ENCODE measurements at regions not wholly inside any gene's neighbourhood (a gene's known extent, or its start where the extent isn't known, plus 50 kb on each side); places are given as distances from the start of the nearest gene placed in this dataset.

GRCh38 chr3:77947671-77948070 lies 907.8 kb downstream of the ROBO2 start:
- Mint-ChIP-seq H3K27me3 (no peaks in the 10 kb centered on the region), H3K27ac (no peak overlapping the region), H3K9me3 (no peaks in the 10 kb centered on the region), H3K4me1 (ENCODE audit: unreplicated experiment) (no peaks in the 10 kb centered on the region), H3K4me3 (no peak overlapping the region), H3K36me3 (no peaks in the 10 kb centered on the region)
- no peak for DNase-seq (ENCODE audit: extremely low spot score, unreplicated experiment)
- no peak for TF ChIP-seq CTCF (conservative IDR thresholded peaks at IDR 0.05)

- no peak overlapping the region for H3K27ac Mint-ChIP-seq
- DNase-seq (ENCODE audit: extremely low spot score, unreplicated experiment), result no peak
- H3K27me3 Mint-ChIP-seq, result no peaks in the 10 kb centered on the region
- TF ChIP-seq CTCF (conservative IDR thresholded peaks at IDR 0.05), result no peak
- H3K9me3 Mint-ChIP-seq, result no peaks in the 10 kb centered on the region
- no peak overlapping the region for H3K4me3 Mint-ChIP-seq
- H3K4me1 Mint-ChIP-seq (ENCODE audit: unreplicated experiment), result peaks cover 6% of the 10 kb centered on the region
- H3K36me3 Mint-ChIP-seq, result no peaks in the 10 kb centered on the region
Observed at GRCh38 chr3:77967621-77968020, 927.7 kb downstream of the ROBO2 start.

- Mint-ChIP-seq H3K27me3 (no peaks in the 10 kb centered on the region), H3K36me3 (no peaks in the 10 kb centered on the region), H3K4me3 (no peak overlapping the region), H3K9me3 (no peaks in the 10 kb centered on the region), H3K27ac (no peak overlapping the region), H3K4me1 (ENCODE audit: unreplicated experiment) (no peaks in the 10 kb centered on the region)
- TF ChIP-seq CTCF (conservative IDR thresholded peaks at IDR 0.05), result no peak
- no peak for DNase-seq (ENCODE audit: extremely low spot score, unreplicated experiment)
Observed at GRCh38 chr3:77976079-77976478, 936.2 kb downstream of the ROBO2 start.

GRCh38 chr3:78003090-78003489 lies 963.2 kb downstream of the ROBO2 start:
- Mint-ChIP-seq H3K4me1 (ENCODE audit: unreplicated experiment) (no peaks in the 10 kb centered on the region), H3K4me3 (no peak overlapping the region), H3K9me3 (peaks cover 11% of the 10 kb centered on the region), H3K27me3 (no peaks in the 10 kb centered on the region), H3K27ac (no peak overlapping the region), H3K36me3 (no peaks in the 10 kb centered on the region)
- TF ChIP-seq CTCF (conservative IDR thresholded peaks at IDR 0.05), result no peak
- no peak for DNase-seq (ENCODE audit: extremely low spot score, unreplicated experiment)

GRCh38 chr3:78004571-78004970 lies 964.7 kb downstream of the ROBO2 start:
- Mint-ChIP-seq H3K27me3 (no peaks in the 10 kb centered on the region), H3K4me3 (no peak overlapping the region), H3K36me3 (no peaks in the 10 kb centered on the region), H3K27ac (no peak overlapping the region), H3K9me3 (peaks cover 15% of the 10 kb centered on the region), H3K4me1 (ENCODE audit: unreplicated experiment) (no peaks in the 10 kb centered on the region)
- DNase-seq (ENCODE audit: extremely low spot score, unreplicated experiment), result no peak
- TF ChIP-seq CTCF (conservative IDR thresholded peaks at IDR 0.05), result no peak

GRCh38 chr3:78013653-78014052 lies 973.8 kb downstream of the ROBO2 start:
- Mint-ChIP-seq H3K27me3 (no peaks in the 10 kb centered on the region), H3K27ac (no peak overlapping the region), H3K36me3 (no peaks in the 10 kb centered on the region), H3K4me1 (ENCODE audit: unreplicated experiment) (peaks cover 11% of the 10 kb centered on the region), H3K9me3 (peaks cover 4% of the 10 kb centered on the region), H3K4me3 (no peak overlapping the region)
- TF ChIP-seq CTCF (conservative IDR thresholded peaks at IDR 0.05), result no peak
- DNase-seq (ENCODE audit: extremely low spot score, unreplicated experiment), result no peak
